H1 (cell line): ENCODE measurements at regions not wholly inside any gene's neighbourhood (a gene's known extent, or its start where the extent isn't known, plus 50 kb on each side); places are given as distances from the start of the nearest gene placed in this dataset.

Experiments used
- CTCF ChIA-PET: fragments of 300-600 bp; sonication (Branson Sonifier 250); formaldehyde crosslinking; loops from one replicate; lab custom pipeline; 2021; ENCODE audit not compliant: partially characterized antibody; lab: Charles Lee
- POLR2A ChIA-PET: fragments of 300-600 bp; sonication (Branson Sonifier 250); formaldehyde crosslinking; loops from one replicate; lab custom pipeline; 2021; ENCODE audit warnings: inconsistent platforms; ENCODE audit not compliant: partially characterized antibody; lab: Charles Lee
- DNase-seq, 2 experiments: peaks; one replicate each; pipeline versions ENCODE4 v3.0.0 to v3.0.0-alpha.2; 2010 to 2022; ENCODE audit warnings: low spot score in 2 of 2, low read depth in 1 of 2, mixed read lengths in 1 of 2
- FAIRE-seq: peaks from 2 replicates; lab custom pipeline; 2011; peaks lifted over from hg19 to GRCh38; lab: Jason Lieb, UNC
- H2AFZ ChIP-seq: 2 replicates; pipeline ENCODE4 v1.8.1; 2012; ENCODE audit warnings: low read length, inconsistent platforms
- H2AK5ac ChIP-seq: 2 replicates; pipeline ENCODE4 v1.6.1; 2013; ENCODE audit warnings: low read depth, low read length
- H2BK120ac ChIP-seq: replicated peaks from 2 replicates; pipeline ENCODE3; 2013; ENCODE audit warnings: low read depth, low read length, inconsistent platforms
- H2BK12ac ChIP-seq: 2 replicates; pipeline ENCODE4 v1.6.1; 2013; ENCODE audit warnings: low read depth, low read length
- H2BK15ac ChIP-seq: 2 replicates; pipeline ENCODE4 v1.6.1; 2013; ENCODE audit warnings: low read length
- H2BK20ac ChIP-seq: 2 replicates; pipeline ENCODE4 v1.6.1; 2013; ENCODE audit warnings: low read length
- H2BK5ac ChIP-seq: 2 replicates; pipeline ENCODE4 v1.6.1; 2013; ENCODE audit warnings: low read depth, low read length
- H3K14ac ChIP-seq: 2 replicates; pipeline ENCODE4 v1.6.1; 2013; ENCODE audit warnings: inconsistent platforms; ENCODE audit not compliant: insufficient read length
- H3K18ac ChIP-seq: 2 replicates; pipeline ENCODE4 v1.6.1; 2013; ENCODE audit warnings: low read length; ENCODE audit errors: extremely low read depth
- H3K23ac ChIP-seq: 2 replicates; pipeline ENCODE4 v1.6.1; 2013; ENCODE audit warnings: inconsistent platforms; ENCODE audit not compliant: insufficient read length
- H3K23me2 ChIP-seq: 2 replicates; pipeline ENCODE4 v1.6.1; 2013; ENCODE audit warnings: low read depth, low read length
- H3K27ac ChIP-seq: 2 replicates; pipeline ENCODE4 v1.6.1; 2011; ENCODE audit warnings: low read depth, low read length, inconsistent platforms
- H3K27me3 ChIP-seq, 4 experiments: replicated peaks in 1 of 4; 1 replicate in 1 of 4; 2 replicates in 3 of 4; pipeline versions ENCODE4 v1.6.1 to v1.8.1; 2011 to 2013; ENCODE audit warnings: low read length in 3 of 4, mild to moderate bottlenecking in 3 of 4, inconsistent platforms in 2 of 4, mixed read lengths in 2 of 4, moderate library complexity in 1 of 4; ENCODE audit not compliant: control insufficient read depth in 3 of 4, insufficient read depth in 3 of 4; ENCODE audit errors: extremely low read depth in 1 of 4
- H3K36me3 ChIP-seq, 4 experiments: 2 replicates each; pipeline versions ENCODE4 v1.6.1 to v1.8.1; 2011 to 2013; ENCODE audit warnings: mild to moderate bottlenecking in 4 of 4, low read length in 3 of 4, moderate library complexity in 2 of 4, control low read depth in 1 of 4, inconsistent platforms in 1 of 4; ENCODE audit not compliant: insufficient read depth in 4 of 4, control insufficient read depth in 2 of 4
- H3K4ac ChIP-seq: replicated peaks from 2 replicates; pipeline ENCODE3; 2013; ENCODE audit warnings: low read length, low read depth, mixed read lengths, inconsistent platforms; ENCODE audit not compliant: insufficient read length
- H3K4me1 ChIP-seq, 4 experiments: replicated peaks in 1 of 4; 1 replicate in 1 of 4; 2 replicates in 3 of 4; pipeline versions ENCODE4 v1.6.1 to v1.8.1; 2011 to 2013; ENCODE audit warnings: low read length in 3 of 4, inconsistent platforms in 2 of 4, mixed read lengths in 1 of 4; ENCODE audit not compliant: insufficient read depth in 4 of 4, control insufficient read depth in 3 of 4
- H3K4me2 ChIP-seq, 2 experiments: 2 replicates each; pipeline versions ENCODE4 v1.6.1 to v1.8.1; 2011 to 2013; ENCODE audit warnings: low read depth in 2 of 2, low read length in 2 of 2, control low read depth in 1 of 2, inconsistent platforms in 1 of 2, mild to moderate bottlenecking in 1 of 2; ENCODE audit not compliant: insufficient read depth in 1 of 2
- H3K4me3 ChIP-seq, 4 experiments: fragments of 200-600, 300-600 bp in 1 of 4; sonication (generic), shearing (Covaris generic), sonication (Bioruptor Twin) in 1 of 4; 2 replicates each; pipeline versions ENCODE4 v1.5.1 to v1.8.1; 2011 to 2016; ENCODE audit warnings: low read length in 4 of 4, low read depth in 3 of 4, control low read depth in 2 of 4, inconsistent platforms in 2 of 4, mild to moderate bottlenecking in 2 of 4, mixed read lengths in 1 of 4, moderate library complexity in 1 of 4; ENCODE audit not compliant: insufficient read depth in 2 of 4; ENCODE audit errors: extremely low read depth in 1 of 4
- H3K56ac ChIP-seq: replicated peaks from 2 replicates; pipeline ENCODE3; 2013; ENCODE audit warnings: low read depth, mild to moderate bottlenecking, mixed read lengths, low read length, inconsistent platforms; ENCODE audit not compliant: insufficient read length
- H3K79me1 ChIP-seq: 2 replicates; pipeline ENCODE4 v1.6.1; 2013; ENCODE audit warnings: low read depth, low read length, control low read depth
- H3K79me2 ChIP-seq, 2 experiments: 2 replicates each; pipeline versions ENCODE4 v1.6.1 to v1.8.1; 2012 to 2013; ENCODE audit warnings: low read length in 2 of 2, mild to moderate bottlenecking in 2 of 2, inconsistent platforms in 1 of 2; ENCODE audit not compliant: insufficient read depth in 2 of 2, control insufficient read depth in 1 of 2
- H3K9ac ChIP-seq, 4 experiments: replicated peaks in 1 of 4; 1 replicate in 1 of 4; 2 replicates in 3 of 4; pipeline versions ENCODE4 v1.6.1 to v1.8.1; 2011 to 2013; ENCODE audit warnings: low read depth in 3 of 4, low read length in 3 of 4, control low read depth in 2 of 4, mild to moderate bottlenecking in 2 of 4, moderate library complexity in 2 of 4, inconsistent platforms in 1 of 4; ENCODE audit errors: extremely low read depth in 1 of 4
- H3K9me3 ChIP-seq, 2 experiments: 2 replicates each; pipeline versions ENCODE4 v1.6.1 to v1.8.1; 2012 to 2013; ENCODE audit warnings: mild to moderate bottlenecking in 2 of 2, moderate library complexity in 2 of 2, control low read depth in 1 of 2, inconsistent platforms in 1 of 2, low read depth in 1 of 2, low read length in 1 of 2, mixed read lengths in 1 of 2; ENCODE audit not compliant: insufficient read depth in 2 of 2
- H4K20me1 ChIP-seq, 2 experiments: replicated peaks in 1 of 2; 2 replicates each; pipeline versions ENCODE3 to v1.8.1; 2011 to 2013; ENCODE audit warnings: inconsistent platforms in 2 of 2, low read length in 2 of 2, mild to moderate bottlenecking in 1 of 2; ENCODE audit not compliant: insufficient read depth in 2 of 2, control insufficient read depth in 1 of 2
- H4K5ac ChIP-seq: 2 replicates; pipeline ENCODE4 v1.6.1; 2013; ENCODE audit warnings: low read length, low read depth, mixed read lengths, inconsistent platforms; ENCODE audit not compliant: insufficient read length
- H4K8ac ChIP-seq: 2 replicates; pipeline ENCODE4 v1.8.0; 2013; ENCODE audit warnings: mild to moderate bottlenecking, moderate library complexity, low read length, inconsistent platforms; ENCODE audit not compliant: insufficient read depth; ENCODE audit errors: extremely low read depth
- H4K91ac ChIP-seq: replicated peaks from 2 replicates; pipeline ENCODE3; 2013; ENCODE audit warnings: low read length, mixed read lengths, inconsistent platforms; ENCODE audit not compliant: insufficient read length
- BCL11A ChIP-seq, 2 experiments: IDR thresholded peaks; one replicate each; pipeline ENCODE4 v1.6.1; 2011; ENCODE audit warnings: low read depth in 2 of 2, low read length in 2 of 2, mild to moderate bottlenecking in 2 of 2
- CHD1 ChIP-seq: IDR thresholded peaks from 2 replicates; pipeline ENCODE4 v1.6.1; 2012; ENCODE audit warnings: low read depth, low read length, improper control_type of control experiment
- CREB1 ChIP-seq: IDR thresholded peaks from 2 replicates; pipeline ENCODE4 v1.6.1; 2012; ENCODE audit warnings: inconsistent platforms
- CTBP2 ChIP-seq: IDR thresholded peaks from 2 replicates; pipeline ENCODE4 v1.7.0; 2011; ENCODE audit warnings: borderline replicate concordance, mild to moderate bottlenecking, moderate library complexity, mixed read lengths, low read length; ENCODE audit not compliant: insufficient read depth, insufficient read length
- JUN ChIP-seq: IDR thresholded peaks from 2 replicates; pipeline ENCODE4 v1.6.1; 2011; ENCODE audit warnings: low read depth, mild to moderate bottlenecking, improper control_type of control experiment, low read length
- RXRA ChIP-seq: IDR thresholded peaks from 2 replicates; pipeline ENCODE4 v1.6.1; 2011; ENCODE audit warnings: low read depth, mild to moderate bottlenecking, low read length, moderate library complexity; ENCODE audit not compliant: insufficient read depth
- SIN3A ChIP-seq, 2 experiments: IDR thresholded peaks in 1 of 2; conservative IDR thresholded peaks in 1 of 2; 2 replicates each; pipeline ENCODE4 v1.6.1; 2011 to 2012; ENCODE audit warnings: low read length in 2 of 2, improper control_type of control experiment in 1 of 2, low read depth in 1 of 2, mild to moderate bottlenecking in 1 of 2
- SIRT6 ChIP-seq: IDR thresholded peaks from one replicate; pipeline ENCODE4 v1.7.1; 2012; ENCODE audit warnings: low read length, inconsistent platforms
- SP1 ChIP-seq: IDR thresholded peaks from 2 replicates; pipeline ENCODE4 v1.6.1; 2011; ENCODE audit warnings: low read depth, low read length
- TBP ChIP-seq: IDR thresholded peaks from 2 replicates; pipeline ENCODE4 v1.6.1; 2011; ENCODE audit warnings: low read depth, low read length, improper control_type of control experiment
- TEAD4 ChIP-seq: IDR thresholded peaks from 2 replicates; pipeline ENCODE4 v1.6.1; 2012; ENCODE audit warnings: low read depth, low read length, inconsistent platforms, mixed read lengths
- ZNF274 ChIP-seq: IDR thresholded peaks from 2 replicates; pipeline ENCODE4 v1.7.0; 2012; ENCODE audit warnings: low read length, borderline replicate concordance; ENCODE audit errors: extremely low read depth
- WGBS, 2 experiments: shearing (Covaris generic) in 1 of 2; methylation state at CpG; one replicate each; pipeline versions ENCODE4 v1.1.6 to v1.1.7; 2013 to 2015; ENCODE audit warnings: low lambda C conversion rate in 2 of 2, mixed read lengths in 2 of 2, inconsistent platforms in 1 of 2, low coverage in 1 of 2, missing lambda C conversion rate in 1 of 2; ENCODE audit not compliant: insufficient replicate concordance in 2 of 2, insufficient coverage in 1 of 2, insufficient read length in 1 of 2; ENCODE audit errors: extremely low coverage in 1 of 2, missing lambda C conversion rate in 1 of 2; 5-methylcytosine and 5-hydroxymethylcytosine counted together
- TF ChIP-seq, protein P1 (sequence below): IDR thresholded peaks from 2 replicates; pipeline ENCODE4 v1.6.1; 2012; ENCODE audit warnings: inconsistent platforms

DNA sequence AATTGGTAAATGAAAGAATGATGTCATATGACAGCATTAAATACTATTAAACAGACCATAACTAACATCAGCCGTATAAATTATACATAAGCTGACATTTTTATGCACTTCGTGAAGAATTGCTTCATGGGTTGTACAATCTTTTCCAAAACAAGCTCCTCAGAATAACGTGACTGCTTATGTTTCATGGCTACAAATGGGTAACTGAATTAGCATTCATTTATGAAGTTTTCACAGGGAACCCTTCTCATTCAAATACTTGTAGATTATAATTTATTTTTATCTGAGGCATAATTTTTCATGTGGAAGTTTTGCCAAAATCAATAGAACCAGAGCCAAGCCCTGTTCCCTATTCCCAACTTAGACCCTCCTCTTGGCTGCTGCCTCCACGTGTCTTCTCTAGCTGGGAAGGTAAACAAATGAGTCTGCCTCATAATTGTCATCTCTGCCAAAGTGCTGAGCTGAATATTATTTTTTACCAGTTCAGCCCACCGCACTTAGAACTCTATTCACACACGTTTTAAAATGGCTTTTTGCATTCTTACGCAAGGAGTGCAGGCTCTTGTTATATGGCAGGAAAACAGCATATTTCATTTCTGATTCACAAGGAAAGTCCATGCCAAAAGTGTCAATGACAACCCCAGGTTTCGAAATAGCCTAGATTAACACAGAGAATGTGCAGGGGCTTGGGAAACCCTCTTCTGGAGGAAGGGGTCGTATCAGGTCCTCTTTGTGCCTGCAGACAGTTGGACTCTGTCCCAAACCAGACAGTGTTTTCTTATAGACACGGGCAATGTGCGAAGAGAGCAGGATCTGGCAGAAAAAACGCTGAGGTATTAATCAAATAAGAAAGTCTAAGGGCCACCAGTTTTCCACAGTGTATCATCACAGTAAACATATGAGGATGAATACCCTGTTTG lies 370.7 kb upstream of the MGMT start:
- Histone ChIP-seq H2BK12ac (no peak overlapping the region), H3K23me2 (no peaks in the 10 kb centered on the region), H3K36me3 (no peaks in the 10 kb centered on the region), H3K4me2 (no peak overlapping the region), H3K27me3 (no peaks in the 10 kb centered on the region), H3K4me1 (no peaks in the 10 kb centered on the region), H3K9me3 (no peaks in the 10 kb centered on the region), H2BK120ac (no peak overlapping the region), H3K18ac (no peak overlapping the region), H2BK5ac (no peak overlapping the region), H2BK20ac (no peak overlapping the region), H3K23ac (no peak overlapping the region), H3K9ac (no peak overlapping the region), H4K5ac (no peak overlapping the region), H4K8ac (no peak overlapping the region), H3K4me3 (no peak overlapping the region), H3K79me2 (no peaks in the 10 kb centered on the region), H3K4ac (no peak overlapping the region), H2BK15ac (no peak overlapping the region), H3K79me1 (no peaks in the 10 kb centered on the region), H2AFZ (no peak overlapping the region), H3K27ac (no peak overlapping the region), H3K56ac (no peak overlapping the region), H4K20me1 (no peaks in the 10 kb centered on the region), H2AK5ac (no peak overlapping the region), H4K91ac (no peak overlapping the region), H3K14ac (no peak overlapping the region)
- WGBS, 2 experiments, result 87% methylated on average over 12 of the region's 12 CpGs; no CpG with 5 or more reads in 1 of the 2 experiments
- FAIRE-seq (no peak), DNase-seq (no peak)
- ChIA-PET CTCF (interaction anchor here (0.8 kb wide), 1 partner anchor 12 kb away, joined by 3 read pairs; no protein-coding TSS in a partner anchor), POLR2A (no interaction called here)
- TF ChIP-seq SIN3A (conservative IDR thresholded peaks at IDR 0.05 in 1 of 2, IDR thresholded peaks at IDR 0.05 in 1 of 2; ENCODE audit: low read depth in 1 of 2, low read length in 2 of 2), result no peak
- no peak for TF ChIP-seq JUN
- TF ChIP-seq CREB1, result no peak
- no peak for TF ChIP-seq BCL11A (IDR thresholded peaks at IDR 0.05; ENCODE audit: low read depth in 2 of 2, low read length in 2 of 2)
- no peak for TF ChIP-seq RXRA
- no peak for TF ChIP-seq CHD1
- TF ChIP-seq SIRT6, result no peak
- no peak for TF ChIP-seq CTBP2
- no peak for TF ChIP-seq SP1
- TF ChIP-seq, protein P1, sequence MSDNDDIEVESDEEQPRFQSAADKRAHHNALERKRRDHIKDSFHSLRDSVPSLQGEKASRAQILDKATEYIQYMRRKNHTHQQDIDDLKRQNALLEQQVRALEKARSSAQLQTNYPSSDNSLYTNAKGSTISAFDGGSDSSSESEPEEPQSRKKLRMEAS, result no peak
- TF ChIP-seq TEAD4, result no peak
- TF ChIP-seq ZNF274, result no peak
- TF ChIP-seq TBP, result no peak
